CD4-positive, alpha-beta T cell (primary cell): ENCODE measurements at regions not wholly inside any gene's neighbourhood (a gene's known extent, or its start where the extent isn't known, plus 50 kb on each side); places are given as distances from the start of the nearest gene placed in this dataset.

Experiments used
- ATAC-seq: fragments of 200-7000 bp; cut with Tn5 transposase; one replicate; pipeline ENCODE4 v1.10.0; 2022; ENCODE audit warnings: mild to moderate bottlenecking; ENCODE audit not compliant: poor library complexity
- CTCF ChIA-PET: fragments of 350-600 bp; sonication (Branson Sonifier 250); formaldehyde crosslinking; loops from one replicate; lab custom pipeline; 2021; ENCODE audit warnings: antibody characterized with exemption, inconsistent platforms; lab: Charles Lee
- POLR2A ChIA-PET: fragments of 350-600 bp; sonication (Branson Sonifier 250); formaldehyde crosslinking; loops from one replicate; lab custom pipeline; 2021; ENCODE audit warnings: antibody characterized with exemption, inconsistent platforms; lab: Charles Lee
- DNase-seq, 14 experiments: peaks; one replicate each; pipeline ENCODE4 v3.0.0-alpha.2; 2013 to 2020; ENCODE audit warnings: mixed read lengths in 2 of 14
- H3K27ac ChIP-seq, 2 donors: one replicate each; pipeline versions ENCODE4 v1.5.1 to v1.7.0; 2013; ENCODE audit warnings: low read length in 2 of 2, low read depth in 1 of 2, mild to moderate bottlenecking in 1 of 2
- H3K27me3 ChIP-seq, 2 experiments: 1 replicate in 1 of 2; 2 replicates in 1 of 2; pipeline versions ENCODE4 v1.6.1 to v1.7.0; 2013; ENCODE audit warnings: low read length in 2 of 2, control low read depth in 1 of 2, mild to moderate bottlenecking in 1 of 2, moderate library complexity in 1 of 2; ENCODE audit not compliant: insufficient read depth in 2 of 2, control insufficient read depth in 1 of 2
- H3K36me3 ChIP-seq: one replicate; pipeline ENCODE4 v1.6.1; 2013; ENCODE audit warnings: low read length, control low read depth; ENCODE audit not compliant: insufficient read depth
- H3K4me1 ChIP-seq: one replicate; pipeline ENCODE4 v1.6.1; 2013; ENCODE audit warnings: low read length, control low read depth; ENCODE audit not compliant: insufficient read depth
- H3K4me3 ChIP-seq: one replicate; pipeline ENCODE4 v1.5.1; 2013; ENCODE audit warnings: mild to moderate bottlenecking, low read length, moderate library complexity
- H3K9me3 ChIP-seq, 2 experiments: 1 replicate in 1 of 2; 2 replicates in 1 of 2; pipeline versions ENCODE4 v1.6.1 to v1.7.0; 2013; ENCODE audit warnings: low read length in 2 of 2, mild to moderate bottlenecking in 2 of 2, control low read depth in 1 of 2, moderate library complexity in 1 of 2; ENCODE audit not compliant: control insufficient read depth in 1 of 2, insufficient read depth in 1 of 2
- H3K27ac Mint-ChIP-seq: one replicate; pipeline ENCODE4 v1.8.0; 2020; ENCODE audit warnings: mixed read lengths
- H3K27me3 Mint-ChIP-seq: one replicate; pipeline ENCODE4 v1.8.0; 2021; ENCODE audit warnings: mixed read lengths
- H3K36me3 Mint-ChIP-seq: one replicate; pipeline ENCODE4 v1.8.0; 2021; ENCODE audit warnings: low read depth, mixed read lengths
- H3K4me1 Mint-ChIP-seq: one replicate; pipeline ENCODE4 v1.8.0; 2021; ENCODE audit warnings: low read depth, mixed read lengths
- H3K4me3 Mint-ChIP-seq: one replicate; pipeline ENCODE4 v1.8.0; 2020; ENCODE audit warnings: mild to moderate bottlenecking, mixed read lengths
- H3K9me3 Mint-ChIP-seq: one replicate; pipeline ENCODE4 v1.8.0; 2020; ENCODE audit warnings: mixed read lengths
- intact Hi-C, 2 experiments: fragments of 100-400 bp; cut with DNase I in 1 of 2; cut with micrococcal nuclease in 1 of 2; formaldehyde crosslinking; loops; one replicate each; pipeline versions ENCODE4 v1.15.1 to v1.9.0; 2023 to 2025; cut with DNase I, micrococcal nuclease
- TF ChIP-seq, protein P1 (sequence below): fragments of 200-600 bp; IDR thresholded peaks from one replicate; pipeline ENCODE4 v1.8.0; 2022; ENCODE audit warnings: antibody characterized with exemption, mild to moderate bottlenecking

DNA sequence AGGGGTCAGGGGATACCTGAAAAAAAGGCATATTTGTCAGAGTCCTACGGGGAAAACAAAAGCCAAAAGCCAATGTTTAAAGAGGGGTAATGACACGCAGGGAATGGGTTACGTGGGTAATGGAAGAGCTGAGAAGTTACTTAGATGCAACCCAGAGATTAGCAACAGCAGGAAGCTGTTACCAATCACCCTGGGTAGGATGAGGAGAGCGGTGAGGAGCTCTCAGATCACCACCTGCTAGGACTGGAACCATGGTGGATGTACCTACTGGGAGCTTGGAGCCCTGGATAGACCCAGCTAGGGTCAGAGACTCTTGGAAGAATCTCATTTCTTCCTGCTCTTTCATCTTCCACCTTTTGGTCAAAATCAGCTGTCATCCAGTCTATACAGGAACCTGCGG is 51.2 kb upstream of the RNF24 start:
- DNase-seq: no peak

GRCh38 chr20:4065391-4065844 is 50.1 kb upstream of the RNF24 start:
- Histone ChIP-seq H3K27me3 (no peaks in the 10 kb centered on the region), H3K27ac (no peak overlapping the region), H3K4me1 (peaks cover 4% of the 10 kb centered on the region), H3K9me3 (peaks cover 0 to 1% of the 10 kb centered on the region in 2 experiments), H3K36me3 (no peaks in the 10 kb centered on the region), H3K4me3 (no peak overlapping the region)
- TF ChIP-seq, protein P1, sequence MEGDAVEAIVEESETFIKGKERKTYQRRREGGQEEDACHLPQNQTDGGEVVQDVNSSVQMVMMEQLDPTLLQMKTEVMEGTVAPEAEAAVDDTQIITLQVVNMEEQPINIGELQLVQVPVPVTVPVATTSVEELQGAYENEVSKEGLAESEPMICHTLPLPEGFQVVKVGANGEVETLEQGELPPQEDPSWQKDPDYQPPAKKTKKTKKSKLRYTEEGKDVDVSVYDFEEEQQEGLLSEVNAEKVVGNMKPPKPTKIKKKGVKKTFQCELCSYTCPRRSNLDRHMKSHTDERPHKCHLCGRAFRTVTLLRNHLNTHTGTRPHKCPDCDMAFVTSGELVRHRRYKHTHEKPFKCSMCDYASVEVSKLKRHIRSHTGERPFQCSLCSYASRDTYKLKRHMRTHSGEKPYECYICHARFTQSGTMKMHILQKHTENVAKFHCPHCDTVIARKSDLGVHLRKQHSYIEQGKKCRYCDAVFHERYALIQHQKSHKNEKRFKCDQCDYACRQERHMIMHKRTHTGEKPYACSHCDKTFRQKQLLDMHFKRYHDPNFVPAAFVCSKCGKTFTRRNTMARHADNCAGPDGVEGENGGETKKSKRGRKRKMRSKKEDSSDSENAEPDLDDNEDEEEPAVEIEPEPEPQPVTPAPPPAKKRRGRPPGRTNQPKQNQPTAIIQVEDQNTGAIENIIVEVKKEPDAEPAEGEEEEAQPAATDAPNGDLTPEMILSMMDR: no peak
- Mint-ChIP-seq H3K27me3 (no peaks in the 10 kb centered on the region), H3K9me3 (no peaks in the 10 kb centered on the region), H3K4me1 (peaks cover 13% of the 10 kb centered on the region), H3K27ac (peak overlapping the region; percentile 38), H3K36me3 (no peaks in the 10 kb centered on the region), H3K4me3 (no peak overlapping the region)
- no peak for ATAC-seq
- POLR2A ChIA-PET: interaction anchor here (0.7 kb wide), 1 partner anchor 27 kb away, joined by 3 read pairs; no protein-coding TSS in a partner anchor
- DNase-seq: no peak
- CTCF ChIA-PET: no interaction called here
- intact Hi-C loops: no loop called here

More for the DNA sequence above, 51.2 kb upstream of the RNF24 start:
- ChIA-PET CTCF (interaction anchor here (1.2 kb wide), 1 partner anchor 19 kb away, joined by 5 read pairs; no protein-coding TSS in a partner anchor), POLR2A (no interaction called here)
- Histone ChIP-seq H3K27me3 (no peaks in the 10 kb centered on the region), H3K36me3 (no peaks in the 10 kb centered on the region), H3K4me1 (peaks cover 4% of the 10 kb centered on the region), H3K27ac (no peak overlapping the region), H3K9me3 (peaks cover 0 to 4% of the 10 kb centered on the region in 2 experiments), H3K4me3 (no peak overlapping the region)
- ATAC-seq: no peak
- Mint-ChIP-seq H3K36me3 (no peaks in the 10 kb centered on the region), H3K4me1 (peaks cover 12% of the 10 kb centered on the region), H3K4me3 (no peak overlapping the region), H3K27me3 (no peaks in the 10 kb centered on the region), H3K9me3 (no peaks in the 10 kb centered on the region), H3K27ac (no peak overlapping the region)
- TF ChIP-seq, protein P1: no peak
- intact Hi-C loops: no loop called here
